Stimulated activated CD4-positive, alpha-beta T cell treated with anti-CD3 and anti-CD28 coated beads, Interleukin-2, amount 100 ng/mL, for 24 hours (primary cell): ENCODE measurements at regions not wholly inside any gene's neighbourhood (a gene's known extent, or its start where the extent isn't known, plus 50 kb on each side); places are given as distances from the start of the nearest gene placed in this dataset.
"Not testable (repeated sequence)": the region's sequence is repeated elsewhere in the genome, so short reads cannot be mapped to it uniquely, and the experiment has no call there.

Experiments
- DNase-seq, 2 donors: peaks; one replicate each; pipeline ENCODE4 v3.0.0-alpha.2; 2020

DNA sequence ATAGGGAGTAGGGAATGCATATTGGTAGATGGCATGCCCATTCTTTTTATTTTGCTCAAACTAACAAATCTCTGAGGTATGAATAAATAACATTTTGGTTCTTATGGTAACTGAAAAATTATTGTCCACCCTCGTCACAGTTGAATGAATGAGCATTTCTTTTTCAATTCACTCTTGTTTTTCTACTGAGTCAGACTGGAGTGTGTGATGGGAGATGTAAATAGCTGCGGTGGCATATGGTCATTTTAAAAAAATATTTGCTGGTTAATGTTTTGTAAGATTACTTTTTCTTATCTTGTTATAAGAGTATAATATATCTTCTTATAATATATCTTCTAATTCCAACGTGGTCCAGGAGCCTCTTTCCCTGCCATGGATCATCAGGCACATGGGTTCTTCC lies 586.5 kb downstream of the SLITRK5 start:
- DNase-seq = no peak

- DNase-seq = no peak
These were observed 592.6 kb downstream of the SLITRK5 start for GRCh38 chr13:88263808-88264207.

DNA sequence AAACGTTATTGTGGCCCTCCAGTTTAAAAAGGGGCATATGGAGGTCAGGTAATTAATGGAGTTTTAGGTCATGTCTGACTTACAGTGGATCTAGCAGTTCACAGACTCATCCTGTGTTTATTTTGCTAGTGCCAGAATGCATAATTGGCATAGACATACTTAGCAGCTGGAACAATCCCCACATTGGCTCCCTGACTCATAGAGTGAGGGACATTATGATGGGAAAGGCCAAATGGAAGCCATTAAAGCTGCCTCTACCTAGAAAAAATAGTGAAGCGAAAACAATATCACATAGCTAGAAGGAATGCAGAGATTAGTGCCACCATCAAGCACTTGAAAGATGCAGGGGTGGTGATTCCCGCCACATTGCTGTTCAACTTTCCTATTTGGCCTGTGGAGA lies 610.7 kb downstream of the SLITRK5 start:
- no peak for DNase-seq

DNA sequence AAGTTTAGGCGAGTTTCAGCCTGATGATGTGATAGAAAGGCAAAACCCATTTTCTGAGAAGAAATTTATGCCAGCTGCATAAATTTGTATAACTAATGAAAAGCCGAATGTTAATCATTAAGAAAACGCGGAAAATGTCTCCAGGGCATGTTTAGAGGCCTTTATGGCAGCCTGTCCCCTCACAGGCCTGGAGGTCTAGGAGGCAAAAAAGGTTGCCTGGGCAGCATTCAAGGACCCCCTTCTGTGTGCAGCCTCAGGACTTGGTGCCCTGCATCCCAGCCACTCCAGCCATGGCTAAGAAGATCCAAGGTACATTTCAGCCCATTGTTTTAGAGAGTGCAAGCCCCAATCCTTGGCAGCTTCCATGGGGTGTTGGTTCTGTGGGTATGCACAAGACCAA lies 614.2 kb downstream of the SLITRK5 start:
- no peak for DNase-seq

- DNase-seq = no peak
These were observed 617.2 kb downstream of the SLITRK5 start for GRCh38 chr13:88288326-88288725.

DNA sequence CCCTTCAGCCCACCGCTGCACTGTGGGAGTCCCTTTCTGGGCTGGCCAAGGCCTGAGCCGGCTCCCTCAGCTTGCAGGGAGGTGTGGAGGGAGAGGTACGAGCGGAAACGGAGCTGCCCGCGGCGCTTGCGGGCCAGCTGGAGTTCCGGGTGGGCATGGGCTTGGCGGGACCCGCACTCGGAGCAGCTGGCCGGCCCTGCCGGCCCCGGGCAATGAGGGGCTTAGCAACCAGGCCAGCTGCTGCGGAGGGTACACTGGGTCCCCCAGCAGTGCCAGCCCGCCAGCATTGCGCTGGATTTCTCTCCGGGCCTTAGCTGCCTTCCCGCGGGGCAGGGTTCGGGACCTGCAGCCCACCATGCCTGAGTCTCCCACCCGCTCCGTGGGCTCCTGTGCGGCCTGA lies 620.6 kb downstream of the SLITRK5 start:
- DNase-seq = not testable (repeated sequence)

- no peak for DNase-seq
These were observed 623.2 kb downstream of the SLITRK5 start for GRCh38 chr13:88294368-88294767.

GRCh38 chr13:88303157-88303556 lies 632.0 kb downstream of the SLITRK5 start:
- no peak for DNase-seq

DNA sequence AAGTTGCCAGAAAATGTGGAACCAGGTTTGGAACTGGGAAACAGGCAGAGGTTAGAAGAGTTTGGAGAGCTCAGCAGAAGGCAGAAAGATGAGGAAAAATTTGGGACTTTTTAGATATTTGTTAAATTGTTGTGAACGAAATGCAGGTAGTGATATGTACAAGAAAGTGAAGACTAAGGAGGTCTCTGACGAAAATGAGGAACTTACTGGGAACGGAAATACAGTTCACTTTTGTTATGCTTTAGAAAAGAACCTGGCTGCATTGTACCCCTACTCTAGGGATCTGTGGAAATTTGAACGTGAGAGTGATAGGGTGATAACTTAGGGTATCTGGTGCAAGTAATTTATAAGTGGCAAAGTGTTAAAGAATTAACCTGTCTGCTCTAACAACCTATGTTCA lies 632.4 kb downstream of the SLITRK5 start:
- no peak for DNase-seq

DNA sequence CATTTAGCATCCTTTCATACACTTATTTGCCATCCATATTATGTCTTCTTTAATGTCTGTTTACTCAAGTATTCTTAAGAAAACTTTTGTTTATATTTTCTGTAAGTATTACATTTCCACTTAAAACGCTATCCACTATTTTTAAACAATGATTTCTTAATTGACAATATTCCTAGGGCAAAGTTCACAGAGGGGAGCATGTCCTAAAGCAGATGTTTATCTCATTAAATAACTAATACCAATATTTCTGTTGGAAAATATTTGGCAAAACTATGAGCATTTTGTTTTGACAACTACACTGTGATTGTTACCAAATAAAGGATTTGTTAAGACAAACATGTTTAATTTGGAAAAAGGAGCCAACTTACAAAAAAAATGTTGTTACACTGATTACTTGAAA lies 643.3 kb downstream of the SLITRK5 start:
- no peak for DNase-seq

GRCh38 chr13:88329066-88329465 lies 657.9 kb downstream of the SLITRK5 start:
- DNase-seq = no peak

GRCh38 chr13:88339271-88339741 lies 668.1 kb downstream of the SLITRK5 start:
- DNase-seq = no peak

GRCh38 chr13:88345171-88345847 lies 674.1 kb downstream of the SLITRK5 start:
- no peak for DNase-seq

GRCh38 chr13:88360761-88361160 lies 689.6 kb downstream of the SLITRK5 start:
- DNase-seq = no peak

- DNase-seq = no peak
These were observed 698.7 kb downstream of the SLITRK5 start for GRCh38 chr13:88369866-88370265.

- no peak for DNase-seq
These were observed 705.7 kb downstream of the SLITRK5 start for GRCh38 chr13:88376760-88377388.

DNA sequence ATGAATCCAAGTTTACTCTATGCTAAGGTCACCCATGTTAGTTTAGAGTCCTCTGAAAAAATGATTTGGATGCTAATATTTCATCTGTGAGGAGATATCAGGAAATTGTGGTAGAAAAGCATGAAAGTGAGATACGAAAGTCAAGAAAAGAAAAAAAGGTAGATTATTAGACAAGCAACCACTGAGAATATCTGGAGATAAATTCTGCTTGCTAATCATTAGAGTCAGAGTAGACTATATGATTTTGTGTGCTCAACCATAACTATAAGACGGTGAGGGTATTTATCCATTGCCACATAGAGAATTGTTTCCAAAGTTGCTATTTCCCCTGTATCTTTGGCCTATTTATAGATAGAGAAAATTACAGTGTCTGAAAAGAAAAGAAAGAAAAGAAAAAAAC lies 706.7 kb downstream of the SLITRK5 start:
- DNase-seq = no peak

DNA sequence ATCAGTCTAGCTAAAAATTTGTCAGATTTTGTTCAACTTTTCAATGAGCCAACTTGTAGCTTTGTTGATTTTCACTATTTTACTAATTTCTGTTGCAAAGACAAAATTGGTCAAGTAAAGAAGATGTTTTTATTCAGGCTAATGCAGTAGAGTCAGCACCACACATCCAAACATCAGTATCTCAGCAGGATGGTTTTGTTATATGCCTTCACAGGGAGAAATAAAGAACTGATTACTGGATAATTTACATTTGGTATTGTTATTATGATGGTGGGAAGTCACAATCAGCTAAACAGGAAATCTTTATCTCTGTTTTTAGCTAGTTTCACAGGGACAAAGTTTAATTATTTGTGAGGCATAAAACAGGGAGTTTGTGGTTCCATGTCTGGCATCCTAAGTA lies 713.4 kb downstream of the SLITRK5 start:
- no peak for DNase-seq

DNA sequence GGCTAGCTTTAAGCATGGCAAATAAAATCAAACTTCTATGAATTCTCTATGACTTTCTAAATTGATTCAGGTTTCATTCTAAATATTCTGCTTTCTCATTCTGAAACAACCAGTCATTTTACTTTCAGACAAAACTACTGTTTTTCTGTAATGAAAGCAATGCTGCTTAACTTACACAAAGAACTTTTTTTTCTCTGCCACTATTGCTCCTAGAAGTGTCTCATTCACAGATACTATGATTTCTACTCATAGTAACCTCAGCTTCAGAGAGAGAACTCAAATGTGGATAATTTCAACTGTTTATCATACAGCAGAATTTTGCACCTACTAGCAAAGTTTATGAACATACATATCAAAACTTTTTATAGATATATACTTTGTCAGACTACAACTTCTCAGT lies 724.6 kb downstream of the SLITRK5 start:
- DNase-seq = no peak

- no peak for DNase-seq
These were observed 740.5 kb downstream of the SLITRK5 start for GRCh38 chr13:88411696-88412095.

GRCh38 chr13:88417801-88418200 lies 746.6 kb downstream of the SLITRK5 start:
- DNase-seq = no peak

DNA sequence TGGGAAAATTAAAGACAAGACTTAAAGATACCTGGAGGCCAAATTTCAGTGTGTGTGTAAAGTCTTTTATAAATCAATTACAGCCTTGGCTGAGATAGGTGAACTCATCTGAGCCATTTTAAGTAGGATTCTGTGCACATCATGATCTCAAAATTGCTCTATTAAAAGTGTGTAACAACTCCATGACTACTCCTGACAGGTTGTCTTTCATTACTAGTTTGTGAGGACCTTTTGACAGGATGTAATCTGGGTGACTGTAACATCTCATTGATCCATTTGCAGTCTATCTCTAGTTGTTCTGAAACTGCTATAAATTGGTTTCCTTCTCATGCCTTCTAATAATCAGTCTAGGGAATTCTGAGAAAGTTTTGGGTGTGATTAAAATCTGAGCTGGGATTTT lies 753.3 kb downstream of the SLITRK5 start:
- DNase-seq = no peak

DNA sequence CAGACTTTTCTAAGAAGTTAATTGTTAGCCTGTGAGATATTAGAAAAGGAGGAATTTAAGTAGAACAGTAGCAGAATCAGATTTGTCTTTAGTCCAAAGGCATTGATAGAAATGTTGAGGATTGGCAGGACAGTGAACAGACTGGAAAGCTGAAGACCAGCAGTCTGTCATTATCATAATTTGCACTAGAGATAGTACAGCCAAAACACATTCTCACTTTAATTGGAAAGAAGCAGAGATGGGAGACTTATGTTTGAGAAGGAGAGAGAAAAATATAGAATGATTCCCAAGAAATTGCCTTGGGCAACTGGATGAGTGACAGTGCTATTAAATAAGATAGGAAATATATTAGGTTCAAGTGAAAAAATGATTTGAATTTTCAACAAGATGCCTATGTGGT lies 755.5 kb downstream of the SLITRK5 start:
- no peak for DNase-seq

- no peak for DNase-seq
These were observed 758.7 kb downstream of the SLITRK5 start for GRCh38 chr13:88429862-88430261.

DNA sequence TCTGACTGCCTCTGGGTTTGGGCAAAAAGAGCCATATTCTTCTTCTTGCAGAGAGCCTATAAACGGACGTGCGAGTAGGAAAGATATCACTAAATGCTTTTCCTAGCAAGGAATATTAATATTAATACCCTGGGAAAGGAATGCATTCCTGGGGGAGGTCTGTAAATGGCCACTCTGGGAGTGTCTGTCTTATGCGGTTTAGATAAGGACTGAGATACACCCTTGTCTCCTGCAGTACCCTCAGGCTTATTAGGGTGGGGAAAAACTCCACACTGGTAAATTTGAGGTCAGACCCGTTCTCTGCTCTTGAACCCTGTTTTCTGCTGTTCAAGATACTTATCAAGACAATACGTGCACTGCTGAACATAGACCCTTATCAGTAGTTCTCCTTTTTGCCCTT lies 763.8 kb downstream of the SLITRK5 start:
- DNase-seq = no peak
